GM03348 (cell line): ENCODE measurements at regions not wholly inside any gene's neighbourhood (a gene's known extent, or its start where the extent isn't known, plus 50 kb on each side); places are given as distances from the start of the nearest gene placed in this dataset.
"Not testable (repeated sequence)": the region's sequence is repeated elsewhere in the genome, so short reads cannot be mapped to it uniquely, and the experiment has no call there.

Experiments
- DNase-seq: peaks from one replicate; pipeline ENCODE4 v3.0.0; 2012; ENCODE audit warnings: low spot score

GRCh38 chr1:222950892-222951291 is 136.1 kb downstream of the DISP1 start:
- no peak for DNase-seq

GRCh38 chr1:222953585-222953984 is 138.7 kb downstream of the DISP1 start:
- DNase-seq: no peak

GRCh38 chr1:222955964-222956363 is 141.1 kb downstream of the DISP1 start:
- no peak for DNase-seq

DNA sequence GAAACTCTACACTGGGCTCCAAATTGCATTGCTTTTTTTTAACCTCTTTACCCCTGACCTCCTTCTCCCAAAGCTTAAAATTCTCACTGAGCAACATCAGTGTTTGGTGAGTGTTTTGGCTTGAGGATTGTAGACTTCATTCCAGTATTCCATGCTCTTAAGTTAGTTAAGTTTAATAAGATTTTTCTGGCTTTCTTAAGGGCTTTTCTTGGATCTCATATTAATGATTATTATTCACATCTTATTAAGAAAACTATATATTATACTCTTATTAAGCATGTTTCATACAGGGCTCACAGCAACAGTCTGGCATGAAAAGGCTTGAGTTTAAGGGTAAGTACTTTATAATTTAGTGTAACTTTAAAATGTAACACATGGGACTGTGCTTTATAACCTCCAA is 141.8 kb downstream of the DISP1 start:
- no peak for DNase-seq

- DNase-seq: no peak
Observed at GRCh38 chr1:222967466-222968240, 152.8 kb downstream of the DISP1 start.

DNA sequence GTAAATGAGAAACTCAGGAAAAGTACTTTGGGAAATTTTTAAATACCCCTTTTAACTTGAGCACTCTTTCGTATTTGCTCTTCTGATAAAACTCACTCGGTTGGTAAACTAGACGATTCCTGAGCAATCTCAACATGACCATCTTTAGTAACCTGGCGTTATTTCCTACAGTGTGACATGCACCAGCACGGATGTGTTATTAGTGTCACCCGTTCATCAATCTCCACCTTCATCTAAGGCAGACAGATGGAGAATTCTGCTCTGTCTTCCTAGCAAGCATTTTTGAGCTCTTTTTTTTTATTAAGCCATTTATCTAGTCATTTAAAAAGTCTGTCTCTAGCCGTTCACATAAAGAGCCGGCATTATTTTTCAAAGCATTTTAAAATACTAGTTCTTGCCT is 155.2 kb downstream of the DISP1 start:
- DNase-seq: no peak

DNA sequence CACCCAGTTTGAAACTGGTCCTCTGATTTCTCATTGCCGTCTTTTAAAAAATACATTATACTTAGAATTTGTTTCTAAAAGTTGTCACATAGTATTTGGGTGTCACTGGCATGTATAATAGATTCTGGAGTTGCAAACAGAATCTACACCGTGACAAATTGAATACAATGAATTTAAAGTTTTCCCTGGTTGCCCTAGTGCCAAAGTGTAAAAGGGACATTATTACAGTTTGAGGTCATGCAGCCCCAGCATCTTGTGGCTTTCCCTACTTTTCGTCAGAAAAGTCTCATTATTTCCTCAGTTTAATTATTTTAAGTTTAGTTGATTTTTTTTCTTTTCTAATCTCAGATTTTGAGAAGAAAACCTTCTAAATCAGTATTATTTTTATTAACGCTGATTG is 155.9 kb downstream of the DISP1 start:
- DNase-seq: no peak

- DNase-seq: no peak
Observed at GRCh38 chr1:222971146-222971545, 156.3 kb downstream of the DISP1 start.

- no peak for DNase-seq
Observed at GRCh38 chr1:222973561-222973960, 158.7 kb downstream of the DISP1 start.

DNA sequence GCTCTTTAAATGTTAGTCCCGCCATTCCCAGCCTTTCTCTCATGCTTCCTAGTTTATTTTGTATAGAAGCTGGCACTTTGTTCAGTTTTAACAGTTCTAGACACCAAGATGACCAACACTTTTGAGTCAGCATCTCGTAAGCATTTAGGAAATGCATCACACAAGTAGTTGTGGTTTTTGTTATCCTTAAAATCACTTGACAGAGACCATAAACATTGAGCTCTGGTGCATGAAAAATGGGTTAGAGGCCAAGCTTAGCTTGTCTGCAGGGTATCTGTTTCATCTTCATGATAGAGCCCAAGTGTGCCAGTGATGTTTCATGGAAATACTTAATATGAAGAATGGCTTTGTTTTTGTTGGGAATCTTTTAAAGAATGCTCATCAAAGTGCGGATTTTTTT is 159.7 kb downstream of the DISP1 start:
- peak; percentile 67 for DNase-seq

- DNase-seq: peak; percentile 15
Observed at GRCh38 chr1:222975472-222976122, 160.8 kb downstream of the DISP1 start.

DNA sequence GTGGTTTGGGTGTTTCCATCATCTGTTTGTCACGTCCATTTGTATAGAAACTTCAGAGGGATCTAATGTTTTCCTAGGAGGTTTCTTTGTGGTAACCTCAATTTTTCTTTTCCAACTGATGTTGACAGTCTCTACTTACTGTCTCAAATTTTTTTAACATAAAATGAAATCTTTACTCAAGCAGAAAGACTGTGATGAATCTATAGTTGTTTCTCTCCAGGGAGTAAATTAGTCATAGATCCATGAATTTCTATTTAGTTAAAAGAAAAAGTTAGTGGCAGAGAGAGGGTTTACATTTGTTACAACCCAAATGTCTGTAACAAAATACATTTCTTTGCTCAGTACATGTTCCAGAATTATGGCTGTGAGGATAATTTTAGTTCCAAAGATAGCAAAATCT is 161.6 kb downstream of the DISP1 start:
- DNase-seq: no peak

GRCh38 chr1:222977294-222977693 is 162.5 kb downstream of the DISP1 start:
- DNase-seq: not testable (repeated sequence)

DNA sequence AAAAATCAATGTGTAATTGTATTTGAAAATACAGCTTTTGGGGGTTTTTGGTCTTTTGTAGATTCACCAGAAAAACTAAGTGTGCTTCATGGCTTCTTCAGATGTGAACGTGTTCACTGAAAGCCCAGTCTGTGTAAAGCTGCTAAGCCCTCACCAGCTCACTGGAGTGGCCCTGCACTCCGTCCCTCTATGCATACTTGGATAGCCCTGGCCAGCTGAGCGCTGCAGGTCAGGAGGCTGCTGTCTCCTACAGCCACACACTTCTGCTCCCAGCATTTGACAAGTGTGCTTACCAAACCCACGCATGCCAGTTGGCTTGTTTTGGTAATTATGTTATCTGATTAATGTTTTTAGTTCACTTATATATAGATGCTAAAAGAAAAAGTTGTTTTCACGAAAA is 163.5 kb downstream of the TLR5 start:
- DNase-seq: no peak

DNA sequence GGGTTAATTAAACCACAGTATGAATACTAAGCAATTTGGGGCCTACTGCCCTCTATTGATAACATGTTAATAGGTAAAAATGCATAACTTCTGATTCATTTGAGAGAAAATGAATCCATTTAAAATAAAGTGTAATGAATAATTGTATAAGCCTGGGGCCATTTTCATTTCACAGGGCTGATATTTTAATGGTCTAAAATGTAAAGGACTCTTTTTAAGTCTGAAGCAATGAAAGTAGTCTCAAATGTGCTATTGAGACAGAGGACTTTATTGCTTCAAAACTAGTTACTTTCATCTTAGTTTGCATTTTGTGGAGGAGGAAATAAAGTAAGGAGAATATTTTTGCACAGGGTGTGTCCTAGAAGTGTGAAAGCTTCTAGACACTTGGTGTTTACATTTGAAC is 155.4 kb downstream of the TLR5 start:
- DNase-seq: no peak

GRCh38 chr1:222989443-222989842 is 153.6 kb downstream of the TLR5 start:
- DNase-seq: no peak

- DNase-seq: no peak
Observed at GRCh38 chr1:222991177-222991576, 151.9 kb downstream of the TLR5 start.

GRCh38 chr1:222991908-222992307 is 151.1 kb downstream of the TLR5 start:
- no peak for DNase-seq

DNA sequence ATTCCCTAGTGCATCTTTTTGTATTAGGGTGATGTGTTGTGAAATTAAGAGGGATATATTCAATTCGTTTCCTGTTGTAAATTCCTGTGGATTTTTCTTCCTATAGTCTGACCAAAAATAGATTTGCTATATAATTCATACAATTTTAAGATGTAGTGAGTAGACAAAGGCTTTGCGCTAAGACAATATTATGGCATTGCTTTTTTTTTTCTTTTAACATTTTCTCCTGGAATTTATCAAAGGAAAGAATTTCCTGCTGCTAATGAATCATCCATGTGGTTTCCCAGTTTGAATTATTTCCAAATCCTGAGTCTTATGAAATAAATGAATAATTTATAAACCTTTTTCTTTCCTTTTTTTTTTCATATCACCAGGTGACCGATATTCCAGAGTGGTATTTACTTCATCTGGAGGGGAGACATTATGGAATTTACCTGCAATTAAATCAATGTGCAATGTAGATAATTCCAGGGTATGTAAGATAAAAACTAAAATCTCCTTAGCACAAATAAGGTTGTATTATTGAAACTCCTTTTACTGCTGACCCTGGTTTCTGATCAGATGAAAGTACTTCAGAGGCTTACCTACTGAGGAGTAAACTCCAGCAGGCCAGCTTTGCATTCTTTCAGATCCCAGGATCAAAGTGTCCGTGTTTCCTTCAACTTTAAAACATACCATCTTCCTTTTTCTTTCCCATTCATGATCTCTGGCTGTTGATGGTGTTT is 148.4 kb downstream of the TLR5 start:
- peak; percentile 52 for DNase-seq

DNA sequence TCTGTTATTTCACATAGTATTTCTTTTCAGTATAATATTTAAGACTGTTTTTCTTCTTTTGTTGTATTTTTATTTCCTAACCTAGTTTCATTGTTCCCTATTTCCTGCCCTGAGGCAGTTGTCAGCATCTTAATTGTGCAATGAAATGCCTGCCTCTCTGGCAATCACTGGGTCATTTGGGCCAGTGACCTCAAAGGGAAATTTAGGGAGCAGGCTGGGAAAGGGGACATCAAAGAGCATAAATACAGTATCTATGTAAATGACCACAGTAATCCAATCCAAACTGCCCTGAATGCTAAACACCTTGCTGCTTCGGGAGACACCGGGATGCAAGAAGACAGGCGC is 147.8 kb downstream of the TLR5 start:
- no peak for DNase-seq

DNA sequence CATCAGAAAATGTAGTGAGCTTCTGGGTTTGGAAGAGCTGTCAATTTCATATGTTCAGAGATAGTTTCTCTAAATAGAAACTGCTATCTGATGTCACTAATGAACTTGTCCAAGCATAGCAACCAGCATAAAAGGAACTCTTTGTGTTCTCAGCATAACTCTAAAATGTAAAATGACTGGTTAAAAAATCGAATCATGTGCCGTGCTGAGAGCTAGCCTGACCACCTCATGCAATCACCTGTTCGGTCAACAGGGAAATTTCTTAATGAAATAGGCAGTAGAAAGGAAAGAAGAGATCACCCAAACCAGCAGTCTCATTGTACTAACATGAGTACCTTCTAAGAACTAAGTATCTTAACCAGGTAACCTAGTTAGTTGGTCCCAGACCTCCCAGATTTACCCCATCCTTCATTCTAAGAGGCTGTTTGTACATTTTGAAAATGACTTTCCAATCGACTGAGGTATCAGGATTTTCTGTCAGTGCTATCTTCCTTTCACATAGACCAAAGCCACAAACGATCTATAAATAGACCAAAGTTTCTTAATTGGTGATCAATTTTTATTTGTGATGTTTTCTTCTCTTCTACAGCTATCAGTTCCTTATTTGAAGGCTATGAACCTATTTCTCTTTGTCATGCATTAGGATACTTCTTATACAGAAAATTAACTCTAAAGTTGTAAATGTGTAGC is 147.3 kb downstream of the TLR5 start:
- no peak for DNase-seq

GRCh38 chr1:222996310-222996975 is 146.6 kb downstream of the TLR5 start:
- no peak for DNase-seq
